Fibroblast of lung (primary cell): ENCODE measurements at regions not wholly inside any gene's neighbourhood (a gene's known extent, or its start where the extent isn't known, plus 50 kb on each side); places are given as distances from the start of the nearest gene placed in this dataset.

Experiments used
- DNase-seq, 2 donors: peaks; one replicate each; pipeline versions ENCODE4 v3.0.0 to v3.0.0-alpha.2; 2010; ENCODE audit warnings: low read depth in 2 of 2
- H2AFZ ChIP-seq: 2 replicates; pipeline ENCODE4 v1.5.1; 2012; ENCODE audit warnings: low read length, control low read depth, inconsistent platforms
- H3K27ac ChIP-seq: 2 replicates; pipeline ENCODE4 v1.5.1; 2011; ENCODE audit warnings: low read length, control low read depth; ENCODE audit not compliant: insufficient read depth
- H3K27me3 ChIP-seq: 2 replicates; pipeline ENCODE4 v1.5.1; 2011; ENCODE audit warnings: mild to moderate bottlenecking, low read length; ENCODE audit not compliant: control insufficient read depth, insufficient read depth
- H3K36me3 ChIP-seq: 2 replicates; pipeline ENCODE4 v1.5.1; 2011; ENCODE audit warnings: low read length; ENCODE audit not compliant: control insufficient read depth, insufficient read depth
- H3K4me1 ChIP-seq: 2 replicates; pipeline ENCODE4 v1.5.1; 2011; ENCODE audit warnings: low read length; ENCODE audit not compliant: control insufficient read depth, insufficient read depth; ENCODE audit errors: extremely low read depth
- H3K4me2 ChIP-seq: 2 replicates; pipeline ENCODE4 v1.5.1; 2011; ENCODE audit warnings: low read length, control low read depth; ENCODE audit not compliant: insufficient read depth; ENCODE audit errors: extremely low read depth
- H3K4me3 ChIP-seq, 4 experiments: fragments of 200-600 bp in 1 of 4; sonication (generic) in 1 of 4; replicated peaks in 1 of 4; 2 replicates each; pipeline ENCODE4 v1.5.1; 2011 to 2016; ENCODE audit warnings: low read length in 4 of 4, low read depth in 3 of 4, mild to moderate bottlenecking in 3 of 4, control low read depth in 2 of 4, inconsistent platforms in 1 of 4, mixed read lengths in 1 of 4; ENCODE audit not compliant: insufficient read depth in 1 of 4; ENCODE audit errors: control extremely low read depth in 1 of 4
- H3K79me2 ChIP-seq: 2 replicates; pipeline ENCODE4 v1.5.1; 2012; ENCODE audit warnings: mild to moderate bottlenecking, low read length, inconsistent platforms; ENCODE audit not compliant: control insufficient read depth, insufficient read depth
- H3K9ac ChIP-seq: 2 replicates; pipeline ENCODE4 v1.5.1; 2011; ENCODE audit warnings: mild to moderate bottlenecking, low read length, control low read depth; ENCODE audit not compliant: insufficient read depth
- H3K9me3 ChIP-seq: 2 replicates; pipeline ENCODE4 v1.5.1; 2012; ENCODE audit warnings: low read depth, low read length; ENCODE audit not compliant: control insufficient read depth, insufficient read depth
- H4K20me1 ChIP-seq: 2 replicates; pipeline ENCODE4 v1.5.1; 2011; ENCODE audit warnings: low read length; ENCODE audit not compliant: control insufficient read depth, insufficient read depth; ENCODE audit errors: extremely low read depth
- EZH2 ChIP-seq: IDR thresholded peaks from 2 replicates; pipeline ENCODE4 v1.5.1; 2012; ENCODE audit warnings: low read length, control low read depth, mild to moderate bottlenecking; ENCODE audit errors: missing control alignments
- TF ChIP-seq, protein P1 (sequence below), 2 donors: IDR thresholded peaks in 1 of 2; conservative IDR thresholded peaks in 1 of 2; 1 replicate in 1 of 2; 2 replicates in 1 of 2; pipeline ENCODE4 v1.5.1; 2011 to 2012; ENCODE audit warnings: low read length in 2 of 2, control low read depth in 1 of 2, inconsistent platforms in 1 of 2, low read depth in 1 of 2, mild to moderate bottlenecking in 1 of 2

GRCh38 chr1:4565166-4565565 is 89.2 kb upstream of the AJAP1 start:
- H3K79me2 ChIP-seq: no peaks in the 10 kb centered on the region
- no peaks in the 10 kb centered on the region for H3K9me3 ChIP-seq
- no peak overlapping the region for H3K4me3 ChIP-seq
- no peak overlapping the region for H3K27ac ChIP-seq
- H4K20me1 ChIP-seq: no peaks in the 10 kb centered on the region
- no peak overlapping the region for H3K9ac ChIP-seq
- no peaks in the 10 kb centered on the region for H3K27me3 ChIP-seq
- no peak for TF ChIP-seq EZH2
- H3K4me2 ChIP-seq: no peak overlapping the region
- H2AFZ ChIP-seq: no peak overlapping the region
- H3K36me3 ChIP-seq: no peaks in the 10 kb centered on the region
- DNase-seq: no peak
- H3K4me1 ChIP-seq: no peaks in the 10 kb centered on the region

GRCh38 chr1:4565801-4566449 is 88.5 kb upstream of the AJAP1 start:
- Histone ChIP-seq H3K9me3 (no peaks in the 10 kb centered on the region), H3K36me3 (no peaks in the 10 kb centered on the region), H4K20me1 (no peaks in the 10 kb centered on the region), H3K27me3 (no peaks in the 10 kb centered on the region), H3K4me2 (no peak overlapping the region), H3K9ac (no peak overlapping the region), H3K4me1 (no peaks in the 10 kb centered on the region), H3K4me3 (no peak overlapping the region), H2AFZ (no peak overlapping the region), H3K79me2 (no peaks in the 10 kb centered on the region), H3K27ac (no peak overlapping the region)
- TF ChIP-seq, protein P1, sequence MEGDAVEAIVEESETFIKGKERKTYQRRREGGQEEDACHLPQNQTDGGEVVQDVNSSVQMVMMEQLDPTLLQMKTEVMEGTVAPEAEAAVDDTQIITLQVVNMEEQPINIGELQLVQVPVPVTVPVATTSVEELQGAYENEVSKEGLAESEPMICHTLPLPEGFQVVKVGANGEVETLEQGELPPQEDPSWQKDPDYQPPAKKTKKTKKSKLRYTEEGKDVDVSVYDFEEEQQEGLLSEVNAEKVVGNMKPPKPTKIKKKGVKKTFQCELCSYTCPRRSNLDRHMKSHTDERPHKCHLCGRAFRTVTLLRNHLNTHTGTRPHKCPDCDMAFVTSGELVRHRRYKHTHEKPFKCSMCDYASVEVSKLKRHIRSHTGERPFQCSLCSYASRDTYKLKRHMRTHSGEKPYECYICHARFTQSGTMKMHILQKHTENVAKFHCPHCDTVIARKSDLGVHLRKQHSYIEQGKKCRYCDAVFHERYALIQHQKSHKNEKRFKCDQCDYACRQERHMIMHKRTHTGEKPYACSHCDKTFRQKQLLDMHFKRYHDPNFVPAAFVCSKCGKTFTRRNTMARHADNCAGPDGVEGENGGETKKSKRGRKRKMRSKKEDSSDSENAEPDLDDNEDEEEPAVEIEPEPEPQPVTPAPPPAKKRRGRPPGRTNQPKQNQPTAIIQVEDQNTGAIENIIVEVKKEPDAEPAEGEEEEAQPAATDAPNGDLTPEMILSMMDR (conservative IDR thresholded peaks at IDR 0.05 in 1 of 2, IDR thresholded peaks at IDR 0.05 in 1 of 2; ENCODE audit: low read depth in 1 of 2, low read length in 2 of 2): no peak
- TF ChIP-seq EZH2: no peak
- DNase-seq: no peak

DNA sequence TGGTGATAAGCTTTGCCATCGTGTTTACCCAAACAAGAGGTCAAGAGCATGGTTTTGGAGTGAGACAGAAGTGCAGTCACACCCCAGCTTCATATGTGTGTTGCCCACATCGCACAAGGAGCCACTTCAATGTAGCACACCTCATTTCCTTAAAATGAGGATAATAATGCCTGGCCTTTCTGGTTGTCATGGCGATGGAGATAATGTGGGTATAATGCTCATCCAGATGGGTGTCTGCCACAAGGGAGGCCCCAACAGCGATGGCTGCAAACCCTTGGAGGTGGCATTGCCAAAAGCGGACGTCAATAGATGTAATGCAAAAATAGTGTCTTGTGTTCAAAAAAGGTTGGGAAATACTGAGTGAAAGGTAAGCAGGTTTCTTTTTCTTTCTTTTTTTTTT is 83.1 kb upstream of the AJAP1 start:
- Histone ChIP-seq H2AFZ (no peak overlapping the region), H3K79me2 (no peaks in the 10 kb centered on the region), H3K9ac (no peak overlapping the region), H3K4me2 (no peak overlapping the region), H3K9me3 (no peaks in the 10 kb centered on the region), H3K4me1 (no peaks in the 10 kb centered on the region), H4K20me1 (no peaks in the 10 kb centered on the region), H3K27me3 (no peaks in the 10 kb centered on the region), H3K36me3 (no peaks in the 10 kb centered on the region), H3K4me3 (no peak overlapping the region), H3K27ac (no peak overlapping the region)
- no peak for DNase-seq
- TF ChIP-seq, protein P1 (conservative IDR thresholded peaks at IDR 0.05 in 1 of 2, IDR thresholded peaks at IDR 0.05 in 1 of 2; ENCODE audit: low read depth in 1 of 2, low read length in 2 of 2): no peak
- no peak for TF ChIP-seq EZH2
